ENCODE measurements at regions not wholly inside any gene's neighbourhood (a gene's known extent, or its start where the extent isn't known, plus 50 kb on each side); places are given as distances from the start of the nearest gene placed in this dataset. TPM values are rescaled to one million over a fixed set of nuclear protein-coding genes. Genes with fewer than 3 reads are reported as not detected.

GRCh38 chr15:75151214-75152128 lies 50.2 kb upstream of the C15orf39 start:
- no peak for DNase-seq (ENCODE audit: low spot score in 2 of 2)
- Histone ChIP-seq H3K4me1 (peaks cover 0 to 16% (median 0%) of the 10 kb centered on the region in 4 donors), H3K27me3 (no peaks in the 10 kb centered on the region), H3K27ac (peak overlapping the region in 2 of 4 donors; percentile 63 to 64), H3K9me3 (peaks cover 0 to 15% (median 0%) of the 10 kb centered on the region in 4 donors), H3K4me3 (no peak overlapping the region), H3K36me3 (no peaks in the 10 kb centered on the region)
- WGBS, 2 donors = 62% methylated on average over 5 of the region's 5 CpGs
- TF ChIP-seq POLR2A (IDR thresholded peaks at IDR 0.05) (no peak), EP300 (IDR thresholded peaks at IDR 0.05) (no peak), CTCF (IDR thresholded peaks at IDR 0.05) (no peak)

Small RNA genes lying in the stretch of these regions (small RNA-seq; reads per million reads assigned to genes)
- gene RF00017 = not detected
- gene RF00601 = not detected

All from tibial nerve (tissue), 4 donors.